ENCODE measurements at regions not wholly inside any gene's neighbourhood (a gene's known extent, or its start where the extent isn't known, plus 50 kb on each side); places are given as distances from the start of the nearest gene placed in this dataset.
"Not testable (repeated sequence)": the region's sequence is repeated elsewhere in the genome, so short reads cannot be mapped to it uniquely, and the experiment has no call there.

DNA sequence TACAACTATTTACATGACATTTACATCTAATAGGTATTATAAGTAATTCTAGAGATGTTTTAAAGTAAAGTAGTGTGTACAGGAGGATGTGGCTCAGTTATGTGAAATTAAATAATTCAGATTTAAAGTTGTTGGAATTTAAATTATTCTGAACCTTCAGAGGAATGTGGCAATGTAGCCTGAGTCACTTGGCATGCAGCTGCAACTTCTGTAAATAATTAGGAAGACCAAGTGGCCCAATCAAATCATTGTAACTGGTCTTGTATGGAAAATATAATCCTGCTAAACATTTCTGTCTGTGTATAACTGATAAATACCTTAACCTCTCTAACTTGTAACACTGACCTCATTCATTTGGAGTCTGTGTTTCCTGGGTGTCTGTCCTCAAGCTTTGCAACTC lies 828.9 kb downstream of the GLUD2 start:
- no peak for DNase-seq

DNA sequence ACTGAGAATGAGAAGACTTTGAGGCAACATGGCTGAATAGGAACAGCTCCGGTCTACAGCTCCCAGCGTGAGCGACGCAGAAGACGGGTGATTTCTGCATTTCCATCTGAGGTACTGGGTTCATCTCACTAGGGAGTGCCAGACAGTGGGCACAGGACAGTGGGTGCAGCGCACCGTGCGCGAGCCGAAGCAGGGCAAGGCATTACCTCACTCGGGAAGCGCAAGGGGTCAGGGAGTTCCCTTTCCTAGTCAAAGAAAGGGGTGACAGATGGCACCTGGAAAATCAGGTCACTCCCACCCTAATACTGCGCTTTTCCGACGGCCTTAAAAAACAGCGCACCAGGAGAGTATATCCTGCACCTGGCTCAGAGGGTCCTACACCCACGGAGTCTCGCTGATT lies 829.9 kb downstream of the GLUD2 start:
- DNase-seq = not testable (repeated sequence)

DNA sequence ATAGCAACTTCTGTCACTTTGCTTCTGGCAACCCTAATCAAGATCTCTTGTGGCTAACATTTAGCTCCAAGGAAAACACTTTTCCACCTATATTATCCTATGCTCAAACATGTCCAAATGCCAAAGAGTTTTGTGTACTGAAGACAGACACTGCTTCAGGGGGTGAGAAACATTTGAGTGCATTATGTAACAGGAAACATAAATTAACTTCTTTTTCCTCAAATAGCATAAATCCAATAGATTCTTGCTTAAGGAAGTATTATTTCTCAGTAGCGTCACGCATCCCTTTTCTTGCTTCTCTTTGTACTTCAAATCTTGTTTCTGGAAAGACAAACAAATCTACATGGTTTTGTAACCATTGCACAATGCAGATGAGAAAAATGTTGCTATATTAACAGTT lies 839.1 kb downstream of the GLUD2 start:
- no peak for DNase-seq

DNA sequence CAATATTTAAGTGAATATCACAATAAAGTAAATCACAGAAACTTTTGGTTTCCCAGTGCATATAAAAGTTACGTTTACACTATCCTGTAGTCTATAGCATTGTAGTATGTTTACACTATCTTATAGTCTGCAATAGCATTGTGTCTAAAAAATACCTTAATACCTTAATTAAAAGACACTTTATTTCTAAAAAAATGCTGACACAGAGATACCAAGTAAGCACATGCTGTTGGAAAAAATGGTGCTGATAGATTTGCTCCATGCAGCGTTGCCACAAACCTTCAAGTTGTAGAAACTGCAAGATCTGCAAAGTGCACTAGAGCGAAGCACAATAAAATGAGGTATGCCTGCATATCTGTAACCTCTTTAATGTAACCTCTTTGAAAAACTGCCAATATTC lies 847.3 kb downstream of the GLUD2 start:
- DNase-seq = no peak

DNA sequence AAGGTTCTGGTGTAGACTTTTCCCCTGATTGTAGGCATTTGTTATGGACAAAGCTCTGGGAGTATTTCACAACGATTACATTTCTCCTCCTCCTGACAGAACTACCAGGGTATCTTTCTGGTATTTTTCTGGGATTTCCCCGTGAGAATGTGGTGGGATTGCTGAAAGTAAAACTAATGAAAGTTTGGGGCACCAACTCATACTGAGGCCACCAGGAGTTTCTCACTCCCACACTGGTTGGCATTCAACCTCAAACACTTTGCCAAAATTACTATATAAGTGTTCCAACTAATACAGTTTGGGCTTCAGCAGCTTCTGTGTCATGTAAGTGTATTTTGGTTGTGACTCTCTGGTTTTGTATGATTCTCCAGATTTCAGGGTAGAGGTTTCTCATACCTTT lies 855.1 kb downstream of the GLUD2 start:
- no peak for DNase-seq

DNA sequence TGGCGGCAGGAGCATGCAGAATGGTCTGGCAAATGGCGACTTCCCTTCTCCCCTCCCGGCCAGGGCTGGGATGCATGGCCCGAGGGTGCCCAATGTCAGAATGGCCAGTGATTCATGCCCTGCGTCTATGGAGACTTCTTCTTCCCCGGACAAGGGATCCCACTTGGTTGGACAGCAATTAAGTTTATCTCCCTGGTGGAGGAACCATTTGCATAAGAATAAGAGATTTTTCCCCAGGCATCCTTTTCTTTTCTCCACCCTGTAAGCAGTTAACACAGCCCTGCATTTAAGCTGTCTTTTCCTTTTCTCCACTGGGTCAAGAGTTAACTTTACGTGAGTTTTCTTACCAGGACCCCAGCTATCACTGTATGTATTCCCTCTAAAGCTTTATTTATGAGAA lies 856.6 kb downstream of the GLUD2 start:
- DNase-seq = no peak

DNA sequence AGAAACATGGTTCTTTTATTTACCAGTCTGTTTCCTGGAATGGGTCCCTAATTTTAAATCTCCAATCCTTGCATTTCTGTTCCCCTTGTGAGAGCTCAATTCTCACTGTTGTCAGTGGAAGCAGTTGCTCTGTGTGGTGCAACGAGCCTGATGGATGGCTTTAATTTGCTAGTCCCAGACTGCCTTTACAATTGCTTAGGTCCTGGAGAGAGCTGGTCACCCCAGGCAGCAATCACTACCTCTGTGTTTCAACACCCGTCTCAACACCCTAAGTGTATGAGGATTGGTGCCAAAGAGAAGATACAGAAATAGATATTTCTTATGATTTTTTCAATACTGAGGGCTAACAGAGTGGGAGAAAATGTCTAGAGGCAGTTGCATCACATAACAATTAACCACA lies 873.8 kb downstream of the GLUD2 start:
- DNase-seq = no peak

DNA sequence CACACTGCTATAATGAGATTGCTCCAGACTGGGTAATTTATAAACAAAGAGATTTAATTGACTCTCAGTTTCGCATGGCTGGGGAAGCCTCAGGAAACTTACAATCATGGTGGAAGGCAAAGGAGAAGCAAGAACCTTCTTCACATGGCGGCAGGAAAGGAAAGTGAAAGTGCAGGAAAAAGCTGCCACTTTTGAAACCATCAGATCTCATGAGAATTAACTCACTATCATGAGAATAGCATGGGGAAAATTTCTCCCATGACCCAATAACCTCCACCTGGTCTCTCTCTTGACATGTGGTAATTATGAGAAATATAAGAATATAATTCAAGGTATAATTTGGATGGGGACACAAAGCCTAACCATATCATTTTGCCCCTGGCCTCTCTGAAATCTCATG lies 884.2 kb downstream of the GLUD2 start:
- DNase-seq = no peak

DNA sequence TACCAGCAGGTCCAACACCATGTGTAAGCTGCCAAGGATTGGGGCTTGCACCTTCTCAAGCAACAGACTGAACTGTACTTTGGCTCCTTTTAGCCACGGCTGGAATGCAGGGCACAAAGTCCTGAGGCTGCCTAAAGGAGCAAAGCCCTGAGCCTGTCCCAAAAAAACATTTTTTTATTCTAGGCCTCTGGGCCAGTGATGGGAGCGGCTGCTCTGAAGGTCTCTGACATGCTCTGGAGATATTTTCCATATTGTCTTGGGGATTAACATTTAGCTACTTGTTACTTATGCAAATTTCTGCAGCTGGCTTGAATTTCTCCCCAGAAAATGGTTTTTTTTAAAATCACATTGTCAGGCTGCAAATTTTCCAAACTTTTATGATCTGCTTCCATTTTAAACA lies 885.3 kb downstream of the GLUD2 start:
- no peak for DNase-seq

DNA sequence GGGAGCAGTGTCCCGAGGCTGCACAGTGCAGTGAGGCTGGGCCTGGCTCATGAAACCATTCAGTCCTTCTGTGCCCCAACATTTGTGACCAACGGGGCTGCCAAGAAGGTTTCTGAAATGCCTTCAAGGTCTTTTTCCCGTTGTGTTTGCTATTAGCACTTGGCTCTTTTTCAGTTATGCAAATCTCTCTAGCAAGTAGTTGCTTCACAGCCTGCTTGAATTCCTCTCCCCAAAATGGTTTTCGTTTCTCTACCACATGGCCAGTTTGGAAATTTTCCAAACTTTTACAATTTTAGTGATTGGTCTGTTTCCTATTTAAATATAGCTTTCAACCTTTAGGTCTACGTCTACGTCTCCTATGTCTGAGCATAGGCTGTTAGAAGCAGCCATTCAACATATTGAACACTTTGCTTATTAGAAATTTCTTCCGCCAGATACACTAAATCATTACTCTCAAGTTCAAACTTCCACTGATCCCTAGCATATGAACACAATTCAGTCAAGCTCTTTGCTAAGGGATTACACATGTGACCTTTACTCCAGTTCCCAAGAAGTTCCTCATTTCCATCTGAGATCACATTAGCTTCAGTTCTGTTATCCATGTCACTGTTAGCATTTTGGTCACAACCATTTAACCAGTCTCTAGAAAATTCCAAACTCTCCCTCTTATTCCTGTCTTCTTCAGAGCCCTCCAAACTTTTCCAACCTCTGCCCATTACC lies 901.8 kb downstream of the GLUD2 start:
- DNase-seq = no peak

DNA sequence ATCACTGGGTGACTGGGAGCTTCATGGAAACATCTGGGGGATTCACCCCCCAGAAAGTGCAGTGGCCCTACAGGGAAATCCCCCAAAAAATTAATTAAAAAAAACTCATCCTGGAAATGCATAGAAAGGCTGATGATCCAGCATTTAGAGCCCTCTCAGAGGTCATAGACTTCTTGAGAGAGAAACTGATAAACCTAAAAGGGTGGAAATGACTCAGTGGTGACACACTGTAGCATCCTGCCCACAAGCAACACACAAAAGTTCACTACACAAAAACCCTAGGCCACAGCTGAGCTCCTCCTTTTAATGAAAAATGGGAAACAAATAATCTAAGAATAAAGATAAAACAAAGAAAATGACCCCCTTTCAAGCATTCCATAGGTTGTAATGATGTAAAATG lies 911.5 kb downstream of the GLUD2 start:
- DNase-seq = no peak

DNA sequence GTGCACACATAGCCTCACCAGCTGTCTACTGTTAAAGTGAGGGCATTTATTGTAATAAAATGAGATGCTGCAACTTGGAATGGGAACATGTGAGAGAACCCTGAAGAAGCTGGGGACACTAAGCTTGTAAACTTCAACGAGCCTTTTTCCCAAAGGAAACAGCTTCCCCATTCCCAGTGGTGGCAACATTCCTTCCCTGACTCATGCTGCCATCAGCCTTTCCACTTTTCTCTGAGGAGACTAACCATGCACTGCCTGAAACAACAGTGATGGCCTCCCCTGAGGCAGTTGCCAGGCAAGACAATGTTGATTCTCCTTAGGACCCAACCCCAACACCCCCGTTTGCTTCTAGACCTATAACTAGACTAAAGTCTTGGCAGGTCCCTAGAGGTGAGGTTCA lies 928.3 kb downstream of the GLUD2 start:
- DNase-seq = no peak

DNA sequence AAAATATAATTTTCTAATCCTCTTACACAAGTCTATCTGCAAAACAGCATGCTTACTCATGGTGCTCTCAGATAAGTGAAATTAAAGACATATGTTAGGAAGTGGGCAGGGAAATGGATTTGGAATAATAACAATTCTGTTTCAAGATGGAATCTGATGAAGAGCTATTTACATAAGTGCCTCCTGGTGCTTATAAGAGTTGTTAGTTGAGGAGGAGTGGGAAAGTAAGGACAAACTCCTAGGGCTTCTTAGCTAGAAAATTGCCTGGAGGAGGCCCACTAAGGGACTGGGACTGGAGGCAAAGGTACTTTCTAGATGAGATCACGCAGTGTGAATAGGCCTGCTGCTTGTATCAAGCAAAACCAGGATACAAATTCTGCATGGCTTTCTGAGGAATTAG lies 939.8 kb downstream of the GLUD2 start:
- no peak for DNase-seq

DNA sequence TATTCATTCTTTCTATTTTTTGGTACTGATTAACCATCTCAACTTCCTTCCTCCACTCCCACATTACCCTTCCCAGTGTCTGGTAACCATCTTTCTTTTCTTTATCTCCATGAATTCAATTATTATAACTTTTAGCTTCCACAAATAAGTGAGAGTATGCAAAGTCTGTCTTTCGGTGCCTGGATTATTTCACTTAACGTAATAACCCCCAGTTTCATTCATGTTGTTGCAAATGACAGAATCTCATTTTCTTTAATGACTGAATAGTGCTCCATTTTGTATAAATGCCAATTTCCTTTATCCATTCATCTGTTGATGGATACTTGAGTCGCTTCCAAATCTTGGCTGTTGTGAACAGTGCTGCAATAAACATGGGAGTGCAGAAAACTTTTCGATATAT lies 940.4 kb downstream of the GLUD2 start:
- DNase-seq = no peak

DNA sequence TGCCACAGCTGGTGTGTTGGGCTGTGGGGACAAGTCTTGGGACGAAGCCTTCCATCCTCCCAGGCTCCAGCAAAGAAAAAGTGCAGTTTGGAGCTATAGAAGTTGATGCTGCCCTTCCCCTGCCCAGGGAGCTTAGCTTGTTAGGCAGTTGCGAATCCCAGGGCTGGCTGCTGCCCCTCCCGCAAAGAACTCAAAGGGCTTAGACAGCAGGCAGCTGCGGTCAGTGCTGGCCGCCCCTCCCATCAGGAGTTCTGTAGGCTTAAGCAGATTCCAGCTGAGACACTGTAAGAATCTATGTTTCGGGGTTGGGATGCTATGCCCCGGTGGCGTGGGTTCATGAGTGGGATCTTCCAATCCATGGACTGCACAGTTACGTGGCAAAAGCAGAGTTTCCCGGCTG lies 956.7 kb downstream of the GLUD2 start:
- no peak for DNase-seq

DNA sequence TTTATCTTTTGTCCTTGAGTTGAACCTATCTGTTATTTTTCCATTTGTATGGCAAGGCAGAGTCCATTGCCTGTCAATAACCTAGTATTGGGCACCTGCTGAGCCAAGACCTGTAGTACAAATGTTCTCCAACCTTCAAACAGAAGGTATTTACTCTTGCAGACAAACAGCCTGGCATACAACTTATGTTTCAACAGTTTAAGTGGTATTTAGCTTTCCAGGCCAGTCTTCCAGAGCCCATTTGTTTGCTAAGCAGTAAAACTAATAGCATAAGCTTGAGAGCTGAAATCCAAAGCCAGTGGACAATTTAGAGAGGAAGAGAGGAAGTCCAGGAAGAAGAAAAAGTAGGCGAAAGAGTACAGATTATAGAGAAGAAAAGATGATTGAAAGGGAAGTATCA lies 979.3 kb downstream of the GLUD2 start:
- DNase-seq = peak; percentile 91

DNA sequence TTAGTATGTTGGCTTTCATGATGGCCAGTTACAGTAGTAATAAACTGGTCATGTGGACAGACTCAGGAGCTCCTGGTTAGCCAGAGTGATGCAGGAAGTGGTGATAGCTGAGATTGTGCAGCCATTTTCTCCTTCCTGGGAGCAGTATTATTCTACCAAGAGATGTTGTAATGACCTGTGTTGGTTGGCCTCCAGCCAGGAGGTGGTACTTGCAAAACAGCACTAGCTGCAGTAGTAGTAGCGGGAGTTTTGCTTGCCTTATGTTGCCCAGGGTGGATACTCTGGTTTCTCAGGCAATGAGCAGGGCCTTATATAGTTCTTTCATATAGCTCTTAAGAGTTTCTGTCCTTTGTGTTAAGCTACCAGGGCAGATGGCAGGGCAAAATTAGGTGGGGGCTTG lies 998.8 kb downstream of the GLUD2 start:
- peak; percentile 3 for DNase-seq

DNA sequence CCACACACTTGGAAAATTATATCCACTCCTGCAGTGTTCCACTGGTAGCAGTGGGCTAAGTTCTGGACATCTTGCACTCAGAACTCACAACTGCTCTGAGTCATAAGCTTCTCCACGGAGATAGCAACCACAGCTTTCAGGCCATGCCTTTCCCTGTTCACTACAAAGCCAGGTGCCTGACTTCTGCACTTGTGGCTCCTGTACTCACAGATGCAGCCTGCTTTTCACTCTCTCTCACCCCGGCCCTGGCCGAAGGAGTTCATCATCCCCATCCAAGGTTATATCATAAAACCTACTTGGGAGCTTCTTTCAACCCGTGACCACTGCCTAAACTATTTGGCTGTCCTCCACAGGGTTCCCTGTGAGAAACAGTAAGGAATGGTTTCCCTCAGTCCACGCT lies 999.4 kb downstream of the GLUD2 start:
- no peak for DNase-seq

DNA sequence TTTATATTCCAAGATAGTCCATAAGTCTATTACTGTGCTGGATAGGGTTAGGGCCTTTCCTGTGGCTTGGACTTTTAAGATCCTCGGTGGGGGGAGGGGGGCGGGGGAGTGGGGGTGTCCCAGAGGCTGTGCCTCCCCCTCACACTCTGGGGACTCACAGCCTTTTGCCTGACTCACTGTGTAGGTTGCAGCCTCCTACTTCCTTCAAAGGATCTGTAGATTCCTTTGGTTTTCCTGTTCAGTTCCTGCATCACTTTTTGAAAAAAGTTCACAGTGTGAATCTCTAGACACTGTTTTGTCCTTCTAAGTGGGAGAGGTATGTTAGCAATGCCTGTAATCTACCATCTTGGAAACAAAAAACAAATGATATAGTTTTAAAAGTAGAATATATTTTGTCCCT lies 999.9 kb downstream of the GLUD2 start:
- DNase-seq = no peak

DNA sequence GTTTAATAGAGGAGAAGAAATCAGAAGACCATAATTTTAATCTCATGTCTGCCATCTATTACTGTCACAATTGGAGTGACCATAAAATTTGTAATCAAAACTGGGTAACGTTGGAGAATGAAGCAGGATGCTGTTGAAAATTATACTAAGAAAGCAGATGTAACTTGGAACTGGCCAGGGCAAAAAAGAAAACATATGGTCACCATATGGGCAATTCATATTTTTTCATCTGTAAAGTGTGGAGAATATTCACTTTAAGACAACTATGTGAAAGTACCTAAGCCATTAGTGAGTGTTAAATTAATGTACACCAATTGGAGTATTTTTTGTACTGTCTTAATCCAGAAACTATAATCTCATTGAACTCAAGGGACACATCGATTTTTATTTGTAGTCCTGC lies 1008.0 kb downstream of the GLUD2 start:
- DNase-seq = no peak

DNA sequence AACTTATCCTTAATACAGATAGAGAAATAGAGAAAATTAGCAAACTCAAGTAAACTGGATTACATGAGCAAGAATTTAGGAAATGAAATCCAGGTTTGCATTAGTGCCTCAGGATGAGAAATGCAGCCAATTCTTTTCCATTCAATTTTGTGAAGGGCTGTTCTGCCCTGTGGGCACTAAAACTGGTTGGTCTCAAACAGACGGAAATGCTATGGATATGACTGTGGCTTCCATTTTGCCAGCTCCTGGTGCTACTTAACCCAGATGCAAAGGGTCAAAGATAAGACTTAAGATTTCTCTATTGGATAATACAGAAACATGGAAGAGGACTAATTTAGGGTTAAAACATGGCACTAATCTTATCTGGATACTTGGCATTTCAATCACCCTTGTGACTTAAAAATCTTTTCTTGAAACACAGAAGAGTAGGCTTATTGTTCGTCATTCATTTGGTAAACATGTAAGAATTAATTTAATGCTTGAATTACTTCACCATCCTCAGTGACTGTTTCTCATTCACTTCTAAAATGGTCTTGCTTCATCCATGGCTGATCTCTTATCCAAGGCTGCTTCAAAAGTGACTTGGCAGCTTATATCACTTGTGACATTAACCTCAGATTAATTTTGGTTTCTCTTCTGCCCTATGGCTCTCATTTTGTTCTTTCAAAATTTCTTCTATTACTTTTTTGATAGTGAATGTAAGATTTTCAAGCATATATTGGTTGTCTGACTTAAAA lies 1008.7 kb downstream of the GLUD2 start:
- DNase-seq = no peak

DNA sequence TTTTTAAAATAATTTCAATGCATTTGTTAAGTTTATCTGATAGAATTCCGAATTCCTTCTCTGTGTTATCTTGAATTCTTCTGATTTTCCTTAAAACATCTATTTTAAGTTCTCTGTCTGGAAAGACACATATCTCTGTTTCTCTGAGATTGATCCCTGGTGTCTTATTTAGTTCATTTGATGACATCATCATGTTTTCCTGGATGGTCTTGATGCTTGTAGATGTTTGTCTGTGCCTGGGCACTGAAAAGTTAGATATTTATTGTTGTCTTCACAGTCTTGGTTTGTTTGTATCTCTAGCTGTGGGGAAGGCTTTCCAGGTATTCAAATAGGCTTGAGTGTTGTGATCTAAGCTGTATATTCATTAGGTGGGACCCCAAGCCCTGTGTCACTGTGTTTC lies 1028.8 kb downstream of the GLUD2 start:
- no peak for DNase-seq

DNA sequence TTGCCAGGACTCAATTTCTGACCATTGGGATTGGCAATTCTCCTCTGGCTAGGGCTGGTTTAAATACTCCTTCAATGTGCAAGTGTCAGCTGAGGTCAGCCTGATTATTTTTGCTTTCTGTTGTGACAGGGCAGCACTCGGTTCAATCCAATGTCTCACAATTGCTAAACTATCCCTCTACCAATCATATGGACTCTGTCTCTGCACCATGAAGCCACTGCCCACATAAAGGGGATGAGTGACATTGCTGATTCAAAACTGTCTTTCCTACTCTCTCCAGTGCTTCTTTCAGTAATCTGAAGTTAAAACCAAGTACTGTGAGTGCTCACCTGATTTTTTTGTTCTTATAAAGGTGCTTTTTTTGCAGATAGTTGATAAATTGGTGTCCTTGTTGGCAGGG lies 1030.7 kb downstream of the GLUD2 start:
- no peak for DNase-seq

DNA sequence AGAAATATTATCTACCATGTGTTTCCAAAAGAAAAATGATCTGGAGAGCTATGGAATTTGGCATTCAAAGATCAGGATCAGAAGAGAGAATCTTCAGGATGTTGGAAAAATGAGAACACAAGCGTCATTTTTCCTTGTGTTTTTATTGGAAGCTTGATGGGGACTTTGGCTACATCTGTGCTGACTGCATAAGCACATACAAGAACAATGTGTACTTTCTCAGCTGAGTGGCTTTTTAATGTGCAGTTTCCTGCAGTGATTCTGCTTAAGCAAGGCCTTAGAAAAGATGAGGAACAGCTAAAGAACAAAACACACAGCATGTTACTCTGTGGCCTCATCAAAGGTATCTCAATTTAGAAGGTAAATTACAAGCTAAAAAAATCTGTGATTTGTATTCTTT lies 1039.9 kb downstream of the GLUD2 start:
- DNase-seq = peak; percentile 3

DNA sequence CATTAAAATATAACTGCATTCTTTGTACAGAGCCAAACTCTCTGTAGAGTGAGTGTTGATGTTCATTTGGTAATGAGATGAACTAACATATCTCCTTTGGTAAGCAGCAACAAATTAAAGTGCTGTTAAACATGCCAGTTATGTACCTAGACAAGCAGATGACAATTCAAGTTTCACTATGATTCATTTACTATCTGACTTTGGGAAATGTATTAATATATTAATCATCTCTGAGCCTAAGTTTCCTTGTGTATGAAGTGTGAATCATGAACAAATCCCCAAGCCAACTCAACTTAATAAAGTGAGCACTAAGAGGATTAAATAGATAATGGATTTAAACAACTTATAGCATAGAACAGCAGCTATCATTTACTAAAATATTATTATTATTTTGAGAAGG lies 1044.2 kb downstream of the GLUD2 start:
- no peak for DNase-seq
